ENCODE measurements at regions not wholly inside any gene's neighbourhood (a gene's known extent, or its start where the extent isn't known, plus 50 kb on each side); places are given as distances from the start of the nearest gene placed in this dataset.

DNA sequence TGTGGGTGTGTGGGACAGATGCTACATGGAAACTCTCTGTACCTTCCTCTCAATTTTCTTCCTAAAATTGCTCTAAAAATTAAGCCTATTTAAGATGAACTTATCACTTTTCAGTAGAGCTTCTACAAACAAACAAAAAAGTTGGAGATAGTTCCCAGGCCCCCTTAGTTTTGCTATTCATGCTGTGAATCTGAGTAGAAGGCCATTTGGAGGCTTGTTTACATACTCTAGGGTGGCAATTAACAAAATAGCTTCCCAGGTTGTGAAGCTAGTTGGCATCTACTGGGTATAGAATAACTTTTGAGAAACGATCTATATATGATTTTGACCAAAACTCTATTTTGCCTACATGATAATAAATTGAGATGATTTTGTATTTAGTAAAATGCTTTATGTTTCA is 541.4 kb upstream of the B3GALT2 start:
- H3K27me3 Mint-ChIP-seq (ENCODE audit: low read depth in 2 of 2) = no peaks in the 10 kb centered on the region
- H3K9me3 ChIP-seq (ENCODE audit: control insufficient read depth, insufficient read depth, low read length) = no peaks in the 10 kb centered on the region
- no peak for TF ChIP-seq CTCF (IDR thresholded peaks at IDR 0.05)
- H3K4me3 ChIP-seq (ENCODE audit: low read length) = no peak overlapping the region
- no peaks in the 10 kb centered on the region for H3K9me3 Mint-ChIP-seq
- peaks cover 0 to 11% of the 10 kb centered on the region in 2 donors for H3K4me1 Mint-ChIP-seq
- H3K27ac ChIP-seq (ENCODE audit: low read length) = no peak overlapping the region
- intact Hi-C loops (cut with micrococcal nuclease) = no loop called here
- no peaks in the 10 kb centered on the region for H3K27me3 ChIP-seq (ENCODE audit: control insufficient read depth, insufficient read depth, low read length)
- H3K36me3 ChIP-seq (ENCODE audit: control insufficient read depth, insufficient read depth, low read length) = no peaks in the 10 kb centered on the region
- no peak overlapping the region for H3K27ac Mint-ChIP-seq
- H3K4me3 Mint-ChIP-seq = no peak overlapping the region
- ATAC-seq = no peak
- WGBS (ENCODE audit: insufficient coverage) = no CpG with 5 or more reads among the region's 1 CpG
- no peak for DNase-seq
- no peaks in the 10 kb centered on the region for H3K36me3 Mint-ChIP-seq
- H3K4me1 ChIP-seq (ENCODE audit: control insufficient read depth, insufficient read depth, low read length) = no peaks in the 10 kb centered on the region

DNA sequence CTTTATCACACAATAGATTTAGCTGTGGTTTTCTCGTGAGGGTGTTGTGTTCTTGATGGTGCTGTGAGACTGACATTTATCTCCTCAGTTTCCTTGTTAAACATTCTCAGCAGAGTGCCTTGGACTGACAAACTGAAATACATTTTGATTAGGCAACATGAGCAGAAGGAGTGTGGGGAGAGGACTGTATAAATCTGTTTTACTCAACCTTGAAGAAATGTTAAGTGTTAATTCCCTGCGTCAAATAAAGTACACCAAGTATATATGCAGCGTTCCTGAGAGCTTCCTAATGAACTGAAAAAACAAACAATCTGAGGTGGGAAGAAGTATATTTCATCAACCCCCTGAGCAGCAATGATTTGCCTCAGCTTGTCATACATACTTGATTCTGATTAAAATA is 540.3 kb upstream of the B3GALT2 start:
- Mint-ChIP-seq H3K27ac (no peak overlapping the region), H3K27me3 (ENCODE audit: low read depth in 2 of 2) (no peaks in the 10 kb centered on the region), H3K36me3 (no peaks in the 10 kb centered on the region), H3K4me1 (peaks cover 0 to 11% of the 10 kb centered on the region in 2 donors), H3K4me3 (no peak overlapping the region), H3K9me3 (no peaks in the 10 kb centered on the region)
- intact Hi-C loops (cut with micrococcal nuclease) = no loop called here
- H3K4me1 ChIP-seq (ENCODE audit: control insufficient read depth, insufficient read depth, low read length) = no peaks in the 10 kb centered on the region
- no peak for TF ChIP-seq CTCF (IDR thresholded peaks at IDR 0.05)
- H3K9me3 ChIP-seq (ENCODE audit: control insufficient read depth, insufficient read depth, low read length) = no peaks in the 10 kb centered on the region
- H3K4me3 ChIP-seq (ENCODE audit: low read length) = no peak overlapping the region
- ATAC-seq (peak in 1 of 3 donors; percentile 57), DNase-seq (no peak)
- WGBS (ENCODE audit: insufficient coverage) = no CpG with 5 or more reads among the region's 3 CpGs
- H3K36me3 ChIP-seq (ENCODE audit: control insufficient read depth, insufficient read depth, low read length) = no peaks in the 10 kb centered on the region
- H3K27me3 ChIP-seq (ENCODE audit: control insufficient read depth, insufficient read depth, low read length) = no peaks in the 10 kb centered on the region
- H3K27ac ChIP-seq (ENCODE audit: low read length) = no peak overlapping the region

GRCh38 chr1:193712392-193712791 is 526.0 kb upstream of the B3GALT2 start:
- Histone ChIP-seq H3K9me3 (ENCODE audit: control insufficient read depth, insufficient read depth, low read length) (no peaks in the 10 kb centered on the region), H3K36me3 (ENCODE audit: control insufficient read depth, insufficient read depth, low read length) (no peaks in the 10 kb centered on the region), H3K4me1 (ENCODE audit: control insufficient read depth, insufficient read depth, low read length) (no peaks in the 10 kb centered on the region), H3K4me3 (ENCODE audit: low read length) (no peak overlapping the region), H3K27me3 (ENCODE audit: control insufficient read depth, insufficient read depth, low read length) (no peaks in the 10 kb centered on the region), H3K27ac (ENCODE audit: low read length) (no peak overlapping the region)
- Mint-ChIP-seq H3K4me1 (peaks cover 8 to 9% of the 10 kb centered on the region in 2 donors), H3K27me3 (ENCODE audit: low read depth in 2 of 2) (no peaks in the 10 kb centered on the region), H3K27ac (no peak overlapping the region), H3K9me3 (no peaks in the 10 kb centered on the region), H3K4me3 (no peak overlapping the region), H3K36me3 (no peaks in the 10 kb centered on the region)
- DNase-seq = no peak
- no peak for TF ChIP-seq CTCF (IDR thresholded peaks at IDR 0.05)
- intact Hi-C loops (cut with micrococcal nuclease) = no loop called here
- ATAC-seq = no peak

GRCh38 chr1:193709607-193710006 is 523.2 kb upstream of the B3GALT2 start:
- H3K36me3 Mint-ChIP-seq = no peaks in the 10 kb centered on the region
- H3K36me3 ChIP-seq (ENCODE audit: control insufficient read depth, insufficient read depth, low read length) = no peaks in the 10 kb centered on the region
- H3K4me1 Mint-ChIP-seq = peaks cover 11% of the 10 kb centered on the region in 2 donors
- TF ChIP-seq CTCF (IDR thresholded peaks at IDR 0.05) = no peak
- H3K27me3 ChIP-seq (ENCODE audit: control insufficient read depth, insufficient read depth, low read length) = no peaks in the 10 kb centered on the region
- no peak overlapping the region for H3K4me3 Mint-ChIP-seq
- DNase-seq (no peak), ATAC-seq (no peak)
- no peaks in the 10 kb centered on the region for H3K9me3 ChIP-seq (ENCODE audit: control insufficient read depth, insufficient read depth, low read length)
- no peaks in the 10 kb centered on the region for H3K9me3 Mint-ChIP-seq
- no peak overlapping the region for H3K27ac ChIP-seq (ENCODE audit: low read length)
- H3K27me3 Mint-ChIP-seq (ENCODE audit: low read depth in 2 of 2) = no peaks in the 10 kb centered on the region
- no peak overlapping the region for H3K4me3 ChIP-seq (ENCODE audit: low read length)
- WGBS (ENCODE audit: insufficient coverage) = 80% methylated on average over 1 of the region's 1 CpG
- no peaks in the 10 kb centered on the region for H3K4me1 ChIP-seq (ENCODE audit: control insufficient read depth, insufficient read depth, low read length)
- no peak overlapping the region for H3K27ac Mint-ChIP-seq
- intact Hi-C loops (cut with micrococcal nuclease) = no loop called here

All from natural killer cell (primary cell).